Activated CD4-positive, alpha-beta T cell treated with anti-CD3 and anti-CD28 coated beads for 1 hour (primary cell): ENCODE measurements at regions not wholly inside any gene's neighbourhood (a gene's known extent, or its start where the extent isn't known, plus 50 kb on each side); places are given as distances from the start of the nearest gene placed in this dataset.

Experiments used
- DNase-seq: peaks from one replicate; pipeline ENCODE4 v3.0.0-alpha.2; 2020

GRCh38 chr1:213375002-213375401 lies 324.0 kb downstream of the RPS6KC1 start:
- no peak for DNase-seq

GRCh38 chr1:213376862-213377372 lies 325.9 kb downstream of the RPS6KC1 start:
- no peak for DNase-seq

- no peak for DNase-seq
Measured at GRCh38 chr1:213380865-213381264, 329.8 kb downstream of the RPS6KC1 start.

- DNase-seq, result no peak
Measured at GRCh38 chr1:213381572-213382084, 330.6 kb downstream of the RPS6KC1 start.

- no peak for DNase-seq
Measured at GRCh38 chr1:213383465-213383864, 332.4 kb downstream of the RPS6KC1 start.

- no peak for DNase-seq
Measured at GRCh38 chr1:213385201-213385600, 334.2 kb downstream of the RPS6KC1 start.

GRCh38 chr1:213385806-213386324 lies 334.8 kb downstream of the RPS6KC1 start:
- DNase-seq, result no peak

- no peak for DNase-seq
Measured at GRCh38 chr1:213387380-213388015, 336.5 kb downstream of the RPS6KC1 start.

GRCh38 chr1:213388199-213388598 lies 337.2 kb downstream of the RPS6KC1 start:
- DNase-seq, result no peak

GRCh38 chr1:213389061-213389581 lies 338.1 kb downstream of the RPS6KC1 start:
- no peak for DNase-seq

GRCh38 chr1:213391445-213391844 lies 340.4 kb downstream of the RPS6KC1 start:
- DNase-seq, result no peak

- no peak for DNase-seq
Measured at GRCh38 chr1:213393860-213394259, 342.8 kb downstream of the RPS6KC1 start.

- no peak for DNase-seq
Measured at GRCh38 chr1:213394837-213395236, 343.8 kb downstream of the RPS6KC1 start.

- no peak for DNase-seq
Measured at GRCh38 chr1:213397638-213398037, 346.6 kb downstream of the RPS6KC1 start.

- no peak for DNase-seq
Measured at GRCh38 chr1:213399695-213400094, 348.7 kb downstream of the RPS6KC1 start.

GRCh38 chr1:213409208-213409631 lies 358.2 kb downstream of the RPS6KC1 start:
- no peak for DNase-seq

- DNase-seq, result no peak
Measured at GRCh38 chr1:213409971-213410370, 358.9 kb downstream of the RPS6KC1 start.

- no peak for DNase-seq
Measured at GRCh38 chr1:213414346-213414745, 363.3 kb downstream of the RPS6KC1 start.

GRCh38 chr1:213414911-213415310 lies 363.9 kb downstream of the RPS6KC1 start:
- no peak for DNase-seq

GRCh38 chr1:213415691-213416380 lies 364.8 kb downstream of the RPS6KC1 start:
- DNase-seq, result no peak

GRCh38 chr1:213416461-213417224 lies 365.6 kb downstream of the RPS6KC1 start:
- DNase-seq, result no peak

GRCh38 chr1:213417225-213417820 lies 366.3 kb downstream of the RPS6KC1 start:
- no peak for DNase-seq

- DNase-seq, result no peak
Measured at GRCh38 chr1:213417846-213418245, 366.8 kb downstream of the RPS6KC1 start.
